ENCODE measurements at regions not wholly inside any gene's neighbourhood (a gene's known extent, or its start where the extent isn't known, plus 50 kb on each side); places are given as distances from the start of the nearest gene placed in this dataset.
"Not testable (repeated sequence)": the region's sequence is repeated elsewhere in the genome, so short reads cannot be mapped to it uniquely, and the experiment has no call there.

- no peak for ATAC-seq
- DNase-seq = no peak
- intact Hi-C loops (cut with micrococcal nuclease) = no loop called here
Measured at GRCh38 chr4:187470061-187470460, 525.5 kb upstream of the ZFP42 start.

- DNase-seq = no peak
- ATAC-seq = no peak
- intact Hi-C loops (cut with micrococcal nuclease) = no loop called here
Measured at GRCh38 chr4:187474238-187474637, 521.3 kb upstream of the ZFP42 start.

GRCh38 chr4:187475901-187476300, 519.7 kb upstream of the ZFP42 start:
- DNase-seq = no peak
- no peak for ATAC-seq
- intact Hi-C loops (cut with micrococcal nuclease) = no loop called here

- DNase-seq (no peak), ATAC-seq (no peak)
- intact Hi-C loops (cut with micrococcal nuclease) = no loop called here
Measured at GRCh38 chr4:187477224-187477623, 518.3 kb upstream of the ZFP42 start.

- DNase-seq = no peak
- no peak for ATAC-seq
- intact Hi-C loops (cut with micrococcal nuclease) = no loop called here
Measured at GRCh38 chr4:187478292-187479140, 517.1 kb upstream of the ZFP42 start.

GRCh38 chr4:187479511-187479910, 516.1 kb upstream of the ZFP42 start:
- DNase-seq (no peak), ATAC-seq (no peak)
- intact Hi-C loops (cut with micrococcal nuclease) = no loop called here

GRCh38 chr4:187480146-187481145, 515.1 kb upstream of the ZFP42 start:
- no peak for ATAC-seq

GRCh38 chr4:187484186-187484585, 511.4 kb upstream of the ZFP42 start:
- DNase-seq (no peak), ATAC-seq (no peak)
- intact Hi-C loops (cut with micrococcal nuclease) = no loop called here

More at GRCh38 chr4:187480146-187481145, 515.1 kb upstream of the ZFP42 start:
- no peak for DNase-seq
- intact Hi-C loops (cut with micrococcal nuclease) = no loop called here

- ATAC-seq = no peak
- no peak for DNase-seq
- intact Hi-C loops (cut with micrococcal nuclease) = no loop called here
Measured at GRCh38 chr4:187485676-187486075, 509.9 kb upstream of the ZFP42 start.

- ATAC-seq = no peak
- intact Hi-C loops (cut with micrococcal nuclease) = no loop called here
- no peak for DNase-seq
Measured at GRCh38 chr4:187491286-187491685, 504.3 kb upstream of the ZFP42 start.

- DNase-seq (no peak), ATAC-seq (no peak)
- intact Hi-C loops (cut with micrococcal nuclease) = no loop called here
Measured at GRCh38 chr4:187491959-187492358, 503.6 kb upstream of the ZFP42 start.

GRCh38 chr4:187493661-187494060, 501.9 kb upstream of the ZFP42 start:
- intact Hi-C loops (cut with micrococcal nuclease) = no loop called here
- DNase-seq = no peak
- ATAC-seq = no peak

GRCh38 chr4:187499956-187500355, 495.6 kb upstream of the ZFP42 start:
- DNase-seq (no peak), ATAC-seq (no peak)
- intact Hi-C loops (cut with micrococcal nuclease) = no loop called here

- intact Hi-C loops (cut with micrococcal nuclease) = no loop called here
- DNase-seq (no peak), ATAC-seq (no peak)
Measured at GRCh38 chr4:187500796-187501195, 494.8 kb upstream of the ZFP42 start.

- no peak for ATAC-seq
- intact Hi-C loops (cut with micrococcal nuclease) = no loop called here
- DNase-seq = no peak
Measured at GRCh38 chr4:187501731-187502130, 493.8 kb upstream of the ZFP42 start.

GRCh38 chr4:187504974-187505797, 490.4 kb upstream of the ZFP42 start:
- intact Hi-C loops (cut with micrococcal nuclease) = no loop called here
- no peak for ATAC-seq
- no peak for DNase-seq

- DNase-seq; ATAC-seq; intact Hi-C loops (cut with micrococcal nuclease): not testable (repeated sequence)
Measured at GRCh38 chr4:187505798-187506141, 489.8 kb upstream of the ZFP42 start.

GRCh38 chr4:187516224-187516623, 479.3 kb upstream of the ZFP42 start:
- intact Hi-C loops (cut with micrococcal nuclease) = no loop called here
- ATAC-seq (no peak), DNase-seq (no peak)

GRCh38 chr4:187541666-187542065, 453.9 kb upstream of the ZFP42 start:
- DNase-seq = no peak
- intact Hi-C loops (cut with micrococcal nuclease) = no loop called here

More at GRCh38 chr4:187541666-187542065, 453.9 kb upstream of the ZFP42 start:
- ATAC-seq = no peak
